ENCODE measurements at regions not wholly inside any gene's neighbourhood (a gene's known extent, or its start where the extent isn't known, plus 50 kb on each side); places are given as distances from the start of the nearest gene placed in this dataset.
"Not testable (repeated sequence)": the region's sequence is repeated elsewhere in the genome, so short reads cannot be mapped to it uniquely, and the experiment has no call there.

- H3K9ac ChIP-seq (ENCODE audit: low read length) = no peak overlapping the region
- H3K27me3 ChIP-seq (replicated peaks; ENCODE audit: insufficient read depth, low read length) = no peaks in the 10 kb centered on the region
- H3K9me3 ChIP-seq (replicated peaks; ENCODE audit: insufficient read depth, low read length) = no peaks in the 10 kb centered on the region
- no peak overlapping the region for H3K4me3 ChIP-seq (ENCODE audit: low read length)
- TF ChIP-seq EZH2 (optimal IDR thresholded peaks at IDR 0.05; ENCODE audit: low read depth, low read length) (no peak), EZH2phosphoT487 (IDR thresholded peaks at IDR 0.05; ENCODE audit: low read length) (no peak), CTCF (IDR thresholded peaks at IDR 0.05; ENCODE audit: low read length) (no peak)
- H3K36me3 ChIP-seq (replicated peaks; ENCODE audit: insufficient read depth, low read length) = no peaks in the 10 kb centered on the region
- no peaks in the 10 kb centered on the region for H3K9me2 ChIP-seq (replicated peaks; ENCODE audit: insufficient read depth, low read length)
- no peaks in the 10 kb centered on the region for H3K79me2 ChIP-seq (ENCODE audit: low read length)
- H3K27ac ChIP-seq (ENCODE audit: low read length) = no peak overlapping the region
- no peaks in the 10 kb centered on the region for H4K20me1 ChIP-seq (ENCODE audit: insufficient read depth, low read length)
- no peaks in the 10 kb centered on the region for H3F3A ChIP-seq (ENCODE audit: insufficient read depth, low read length)
- DNase-seq = no peak
- H2AFZ ChIP-seq (ENCODE audit: low read length) = no peak overlapping the region
- no peak overlapping the region for H3K4me2 ChIP-seq (ENCODE audit: low read depth, low read length)
- H3K4me1 ChIP-seq (ENCODE audit: low read length) = no peaks in the 10 kb centered on the region
Measured at GRCh38 chr2:84126084-84126483, 333.0 kb downstream of the SUCLG1 start.

DNA sequence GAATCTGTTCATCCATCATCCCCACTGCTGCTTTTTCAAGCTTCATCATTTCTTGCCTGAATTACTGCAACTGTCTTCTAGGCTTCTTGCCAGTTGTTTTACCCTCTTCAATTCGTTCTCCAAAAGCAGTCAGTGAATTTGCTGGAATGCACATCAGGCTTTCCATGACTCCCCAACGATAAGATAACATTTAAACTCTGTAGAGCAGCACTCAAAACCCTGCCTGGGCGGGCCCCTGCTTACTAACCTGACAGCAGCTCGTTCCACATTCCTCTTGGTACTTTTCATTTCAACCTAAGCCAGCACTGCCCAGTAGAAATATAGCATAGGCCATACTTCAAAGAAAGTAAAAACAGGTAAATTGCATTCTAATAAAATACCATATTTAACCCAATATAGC is 342.9 kb downstream of the SUCLG1 start:
- Histone ChIP-seq H3K9ac (ENCODE audit: low read length) (no peak overlapping the region), H3K4me1 (ENCODE audit: low read length) (no peaks in the 10 kb centered on the region), H3K27ac (ENCODE audit: low read length) (no peak overlapping the region), H3F3A (ENCODE audit: insufficient read depth, low read length) (no peaks in the 10 kb centered on the region), H3K79me2 (ENCODE audit: low read length) (no peaks in the 10 kb centered on the region), H4K20me1 (ENCODE audit: insufficient read depth, low read length) (no peaks in the 10 kb centered on the region), H2AFZ (ENCODE audit: low read length) (no peak overlapping the region), H3K4me3 (ENCODE audit: low read length) (no peak overlapping the region), H3K9me3 (replicated peaks; ENCODE audit: insufficient read depth, low read length) (no peaks in the 10 kb centered on the region), H3K9me2 (replicated peaks; ENCODE audit: insufficient read depth, low read length) (no peaks in the 10 kb centered on the region), H3K27me3 (replicated peaks; ENCODE audit: insufficient read depth, low read length) (no peaks in the 10 kb centered on the region), H3K36me3 (replicated peaks; ENCODE audit: insufficient read depth, low read length) (no peaks in the 10 kb centered on the region), H3K4me2 (ENCODE audit: low read depth, low read length) (no peak overlapping the region)
- DNase-seq = no peak
- TF ChIP-seq EZH2 (optimal IDR thresholded peaks at IDR 0.05; ENCODE audit: low read depth, low read length) = no peak

- Histone ChIP-seq H3K4me2 (ENCODE audit: low read depth, low read length) (no peak overlapping the region), H3K4me1 (ENCODE audit: low read length) (no peaks in the 10 kb centered on the region), H3K9ac (ENCODE audit: low read length) (no peak overlapping the region)
Measured at GRCh38 chr2:84115173-84115857, 343.8 kb downstream of the SUCLG1 start.

DNA sequence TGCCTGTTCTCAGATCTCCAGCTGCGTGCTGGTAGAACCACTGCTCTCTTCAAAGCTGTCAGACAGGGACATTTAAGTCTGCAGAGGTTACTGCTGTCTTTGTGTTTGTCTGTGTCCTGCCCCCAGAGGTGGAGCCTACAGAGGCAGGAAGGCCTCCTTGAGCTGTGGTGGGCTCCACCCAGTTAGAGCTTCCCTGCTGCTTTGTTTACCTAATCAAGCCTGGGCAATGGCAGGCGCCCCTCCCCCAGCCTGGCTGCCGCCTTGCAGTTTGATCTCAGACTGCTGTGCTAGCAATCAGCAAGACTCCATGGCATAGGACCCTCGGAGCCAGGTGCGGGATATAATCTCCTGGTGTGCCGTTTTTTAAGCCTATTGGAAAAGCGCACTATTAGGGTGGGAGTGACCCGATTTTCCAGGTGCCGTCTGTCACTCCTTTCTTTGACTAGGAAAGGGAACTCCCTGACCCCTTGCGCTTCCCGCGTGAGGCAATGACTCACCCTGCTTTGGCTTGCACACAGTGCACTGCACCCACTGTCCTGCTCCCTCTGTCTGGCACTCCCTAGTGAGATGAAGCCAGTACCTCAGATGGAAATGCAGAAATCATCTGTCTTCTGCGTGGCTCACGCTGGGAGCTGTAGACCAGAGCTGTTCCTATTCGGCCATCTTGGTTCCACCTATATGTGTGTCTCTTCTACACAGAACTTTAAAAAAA is 355.1 kb downstream of the SUCLG1 start:
- H3K27me3 ChIP-seq (replicated peaks; ENCODE audit: insufficient read depth, low read length); H3F3A ChIP-seq (ENCODE audit: insufficient read depth, low read length); H3K4me2 ChIP-seq (ENCODE audit: low read depth, low read length); H3K79me2 ChIP-seq (ENCODE audit: low read length); H3K36me3 ChIP-seq (replicated peaks; ENCODE audit: insufficient read depth, low read length); H3K27ac ChIP-seq (ENCODE audit: low read length); H3K9me2 ChIP-seq (replicated peaks; ENCODE audit: insufficient read depth, low read length); H2AFZ ChIP-seq (ENCODE audit: low read length); H3K4me3 ChIP-seq (ENCODE audit: low read length); H3K9ac ChIP-seq (ENCODE audit: low read length); H4K20me1 ChIP-seq (ENCODE audit: insufficient read depth, low read length); H3K4me1 ChIP-seq (ENCODE audit: low read length); DNase-seq; H3K9me3 ChIP-seq (replicated peaks; ENCODE audit: insufficient read depth, low read length): not testable (repeated sequence)

More at GRCh38 chr2:84115173-84115857, 343.8 kb downstream of the SUCLG1 start:
- no peaks in the 10 kb centered on the region for H4K20me1 ChIP-seq (ENCODE audit: insufficient read depth, low read length)
- H3K9me2 ChIP-seq (replicated peaks; ENCODE audit: insufficient read depth, low read length) = no peaks in the 10 kb centered on the region
- H3K9me3 ChIP-seq (replicated peaks; ENCODE audit: insufficient read depth, low read length) = no peaks in the 10 kb centered on the region
- H3F3A ChIP-seq (ENCODE audit: insufficient read depth, low read length) = no peaks in the 10 kb centered on the region
- H3K79me2 ChIP-seq (ENCODE audit: low read length) = no peaks in the 10 kb centered on the region
- H2AFZ ChIP-seq (ENCODE audit: low read length) = no peak overlapping the region
- no peak overlapping the region for H3K4me3 ChIP-seq (ENCODE audit: low read length)
- no peaks in the 10 kb centered on the region for H3K36me3 ChIP-seq (replicated peaks; ENCODE audit: insufficient read depth, low read length)
- TF ChIP-seq CTCF (IDR thresholded peaks at IDR 0.05; ENCODE audit: low read length) (no peak), EZH2phosphoT487 (IDR thresholded peaks at IDR 0.05; ENCODE audit: low read length) (no peak), EZH2 (optimal IDR thresholded peaks at IDR 0.05; ENCODE audit: low read depth, low read length) (no peak)
- DNase-seq = no peak
- H3K27me3 ChIP-seq (replicated peaks; ENCODE audit: insufficient read depth, low read length) = no peaks in the 10 kb centered on the region
- no peak overlapping the region for H3K27ac ChIP-seq (ENCODE audit: low read length)
